A673 (cell line): ENCODE measurements at regions not wholly inside any gene's neighbourhood (a gene's known extent, or its start where the extent isn't known, plus 50 kb on each side); places are given as distances from the start of the nearest gene placed in this dataset.

Experiments used
- BruUV-seq: library from RNA; stranded (reverse); fragments of 400-500 nt; replicated peaks from 2 replicates; lab custom pipeline; 2021; lab: Mats Ljungman, UMichigan
- CTCF ChIA-PET: fragments of 300-600 bp; sonication (Branson Sonifier 250); formaldehyde crosslinking; loops from one replicate; lab custom pipeline; 2022; ENCODE audit warnings: antibody characterized with exemption; lab: Charles Lee
- POLR2A ChIA-PET: fragments of 300-600 bp; sonication (Branson Sonifier 250); formaldehyde crosslinking; loops from one replicate; lab custom pipeline; 2022; ENCODE audit warnings: antibody characterized with exemption; ENCODE audit not compliant: low non-redundant PET; lab: Charles Lee
- DNase-seq: peaks from one replicate; pipeline ENCODE4 v3.0.0-alpha.2; 2015; ENCODE audit warnings: low spot score
- H3K27ac ChIP-seq: fragments of 200-600 bp; sonication (generic); 2 replicates; pipeline ENCODE4 v1.5.1; 2016; ENCODE audit warnings: mixed run types, low read depth, mild to moderate bottlenecking, mixed read lengths, antibody characterized with exemption, low read length; ENCODE audit not compliant: poor library complexity, severe bottlenecking
- H3K27me3 ChIP-seq: fragments of 200-600 bp; sonication (generic); replicated peaks from 2 replicates; pipeline ENCODE4 v1.6.1; 2017; ENCODE audit warnings: mixed run types, low read depth, mild to moderate bottlenecking, mixed read lengths, antibody characterized with exemption, low read length; ENCODE audit not compliant: insufficient read depth, poor library complexity
- H3K36me3 ChIP-seq: fragments of 200-600 bp; sonication (generic); 2 replicates; pipeline ENCODE4 v1.6.1; 2016; ENCODE audit warnings: mixed run types, mild to moderate bottlenecking, mixed read lengths, antibody characterized with exemption, low read length; ENCODE audit not compliant: insufficient read depth, poor library complexity, severe bottlenecking
- H3K4me1 ChIP-seq: fragments of 200-600 bp; sonication (generic); 2 replicates; pipeline ENCODE4 v1.6.1; 2017; ENCODE audit warnings: mixed run types, mild to moderate bottlenecking, mixed read lengths, antibody characterized with exemption, low read length; ENCODE audit not compliant: insufficient read depth, poor library complexity, severe bottlenecking
- H3K4me3 ChIP-seq: fragments of 200-600 bp; sonication (generic); 2 replicates; pipeline ENCODE4 v1.5.1; 2016; ENCODE audit warnings: low read depth, mixed run types, mild to moderate bottlenecking, mixed read lengths, low read length; ENCODE audit not compliant: poor library complexity, severe bottlenecking
- H3K9me3 ChIP-seq: fragments of 200-600 bp; sonication (generic); 2 replicates; pipeline ENCODE4 v1.6.1; 2016; ENCODE audit warnings: mixed run types, low read depth, mild to moderate bottlenecking, mixed read lengths, antibody characterized with exemption, low read length; ENCODE audit not compliant: poor library complexity, severe bottlenecking
- EZH2 ChIP-seq: fragments of 200-600 bp; sonication (generic); IDR thresholded peaks from 2 replicates; pipeline ENCODE4 v1.6.1; 2017; ENCODE audit warnings: borderline replicate concordance, low read depth, mild to moderate bottlenecking, mixed read lengths, antibody characterized with exemption, low read length; ENCODE audit not compliant: poor library complexity, severe bottlenecking
- intact Hi-C: fragments of 100-400 bp; cut with micrococcal nuclease; formaldehyde crosslinking; loops from one replicate; pipeline ENCODE4 v1.10.0; 2022; ENCODE audit not compliant: unreplicated experiment
- TF ChIP-seq, protein P1 (sequence below): fragments of 300-800, 200-600 bp; sonication (generic); conservative IDR thresholded peaks from 2 replicates; pipeline ENCODE4 v1.5.1; 2017; ENCODE audit warnings: low read depth, mild to moderate bottlenecking, antibody characterized with exemption, low read length, moderate library complexity, mixed read lengths

- CTCF ChIA-PET = no interaction called here
- DNase-seq = no peak
- Histone ChIP-seq H3K9me3 (peaks cover 34% of the 10 kb centered on the region), H3K4me1 (no peaks in the 10 kb centered on the region), H3K27ac (no peak overlapping the region), H3K36me3 (no peaks in the 10 kb centered on the region), H3K27me3 (no peaks in the 10 kb centered on the region), H3K4me3 (no peak overlapping the region)
- no peak for TF ChIP-seq EZH2
- TF ChIP-seq, protein P1, sequence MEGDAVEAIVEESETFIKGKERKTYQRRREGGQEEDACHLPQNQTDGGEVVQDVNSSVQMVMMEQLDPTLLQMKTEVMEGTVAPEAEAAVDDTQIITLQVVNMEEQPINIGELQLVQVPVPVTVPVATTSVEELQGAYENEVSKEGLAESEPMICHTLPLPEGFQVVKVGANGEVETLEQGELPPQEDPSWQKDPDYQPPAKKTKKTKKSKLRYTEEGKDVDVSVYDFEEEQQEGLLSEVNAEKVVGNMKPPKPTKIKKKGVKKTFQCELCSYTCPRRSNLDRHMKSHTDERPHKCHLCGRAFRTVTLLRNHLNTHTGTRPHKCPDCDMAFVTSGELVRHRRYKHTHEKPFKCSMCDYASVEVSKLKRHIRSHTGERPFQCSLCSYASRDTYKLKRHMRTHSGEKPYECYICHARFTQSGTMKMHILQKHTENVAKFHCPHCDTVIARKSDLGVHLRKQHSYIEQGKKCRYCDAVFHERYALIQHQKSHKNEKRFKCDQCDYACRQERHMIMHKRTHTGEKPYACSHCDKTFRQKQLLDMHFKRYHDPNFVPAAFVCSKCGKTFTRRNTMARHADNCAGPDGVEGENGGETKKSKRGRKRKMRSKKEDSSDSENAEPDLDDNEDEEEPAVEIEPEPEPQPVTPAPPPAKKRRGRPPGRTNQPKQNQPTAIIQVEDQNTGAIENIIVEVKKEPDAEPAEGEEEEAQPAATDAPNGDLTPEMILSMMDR = no peak
- no TSS peak for BruUV-seq
- intact Hi-C loops = no loop called here
- POLR2A ChIA-PET = no interaction called here
Observed at GRCh38 chr7:51539840-51540239, 223.2 kb upstream of the COBL start.

DNA sequence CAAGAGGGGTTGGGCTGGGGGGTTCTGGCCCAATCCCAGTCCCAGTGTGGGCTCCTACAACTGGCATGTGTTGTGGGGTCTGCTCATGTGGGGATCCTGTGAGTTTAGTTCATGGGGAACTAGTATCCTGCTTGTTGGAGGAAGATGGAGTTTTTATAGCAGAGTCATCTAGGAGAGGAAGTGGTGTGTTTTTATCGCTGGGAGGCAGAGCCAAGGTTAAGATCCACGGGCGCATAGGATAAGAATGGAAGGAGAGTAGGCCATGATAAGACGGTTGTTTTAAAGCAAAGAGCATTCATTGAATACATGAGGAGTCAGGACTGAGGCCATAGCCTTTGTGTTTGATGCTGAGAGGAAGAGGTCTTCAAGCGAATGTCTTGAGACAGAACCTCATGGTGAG lies 211.6 kb upstream of the COBL start:
- no TSS peak for BruUV-seq
- no peak for TF ChIP-seq EZH2
- TF ChIP-seq, protein P1 = no peak
- intact Hi-C loops = no loop called here
- H3K4me1 ChIP-seq = no peaks in the 10 kb centered on the region
- no peak overlapping the region for H3K4me3 ChIP-seq
- ChIA-PET CTCF (no interaction called here), POLR2A (no interaction called here)
- DNase-seq = no peak
- no peaks in the 10 kb centered on the region for H3K36me3 ChIP-seq
- H3K9me3 ChIP-seq = peaks cover 15% of the 10 kb centered on the region
- no peaks in the 10 kb centered on the region for H3K27me3 ChIP-seq
- H3K27ac ChIP-seq = no peak overlapping the region

- peaks cover 45% of the 10 kb centered on the region for H3K9me3 ChIP-seq
- CTCF ChIA-PET = no interaction called here
- H3K27ac ChIP-seq = no peak overlapping the region
- intact Hi-C loops = no loop called here
- no peak overlapping the region for H3K4me3 ChIP-seq
- no peaks in the 10 kb centered on the region for H3K4me1 ChIP-seq
- no peak for TF ChIP-seq EZH2
- TF ChIP-seq, protein P1 = no peak
- no peaks in the 10 kb centered on the region for H3K27me3 ChIP-seq
- BruUV-seq = no TSS peak
- no peaks in the 10 kb centered on the region for H3K36me3 ChIP-seq
- DNase-seq = no peak
- POLR2A ChIA-PET = no interaction called here
Observed at GRCh38 chr7:51521694-51522312, 205.2 kb upstream of the COBL start.
